ENCODE measurements at regions not wholly inside any gene's neighbourhood (a gene's known extent, or its start where the extent isn't known, plus 50 kb on each side); places are given as distances from the start of the nearest gene placed in this dataset.

GRCh38 chr2:217632043-217632442, 370.8 kb downstream of the TNS1 start:
- no peak for ATAC-seq
- Histone ChIP-seq H3K27ac (ENCODE audit: low read length) (no peak overlapping the region), H3K9me3 (ENCODE audit: control insufficient read depth, insufficient read depth, low read depth, low read length) (no peaks in the 10 kb centered on the region), H3K4me1 (ENCODE audit: control insufficient read depth, insufficient read depth, low read length) (no peaks in the 10 kb centered on the region), H3K36me3 (ENCODE audit: control insufficient read depth, insufficient read depth, low read length) (no peaks in the 10 kb centered on the region), H3K4me3 (ENCODE audit: low read depth in 2 of 2, low read length in 2 of 2) (no peak overlapping the region), H3K27me3 (ENCODE audit: control insufficient read depth, insufficient read depth, low read length) (peaks cover 3% of the 10 kb centered on the region; the same call in 1 of the 2 replicates)
- in situ Hi-C loops (cut with HindIII; ENCODE audit: low pct_unique_long_range_greater_than_20kb, low sequenced_read_pairs) (no loop called here), intact Hi-C loops (cut with micrococcal nuclease; ENCODE audit: unreplicated experiment) (no loop called here)
- DNase-seq (ENCODE audit: low read depth, low spot score): no peak
- TF ChIP-seq REST (IDR thresholded peaks at IDR 0.05; ENCODE audit: insufficient read depth in 1 of 2, low read depth in 2 of 2, low read length in 1 of 2) (no peak), SIN3A (IDR thresholded peaks at IDR 0.05; ENCODE audit: borderline replicate concordance, insufficient read depth, low read depth, low read length) (no peak), TCF7L2 (IDR thresholded peaks at IDR 0.05; ENCODE audit: low read depth, low read length) (no peak), POLR2AphosphoS5 (IDR thresholded peaks at IDR 0.05; ENCODE audit: low read depth, low read length) (no peak), CTCF (IDR thresholded peaks at IDR 0.05) (no peak)
- ChIA-PET POLR2A (no interaction called here), CTCF (no interaction called here)
- BruUV-seq (replicated peaks): no TSS peak

GRCh38 chr2:217631115-217631514, 371.7 kb downstream of the TNS1 start:
- POLR2A ChIA-PET: no interaction called here
- H3K27me3 ChIP-seq (ENCODE audit: control insufficient read depth, insufficient read depth, low read length): peaks cover 3% of the 10 kb centered on the region; the same call in 1 of the 2 replicates
- CTCF ChIA-PET: no interaction called here
- no peak for ATAC-seq
- TF ChIP-seq CTCF (IDR thresholded peaks at IDR 0.05): no peak
- no peak for TF ChIP-seq REST (IDR thresholded peaks at IDR 0.05; ENCODE audit: insufficient read depth in 1 of 2, low read depth in 2 of 2, low read length in 1 of 2)
- no peak for TF ChIP-seq SIN3A (IDR thresholded peaks at IDR 0.05; ENCODE audit: borderline replicate concordance, insufficient read depth, low read depth, low read length)
- no peak for TF ChIP-seq TCF7L2 (IDR thresholded peaks at IDR 0.05; ENCODE audit: low read depth, low read length)
- no peak for TF ChIP-seq POLR2AphosphoS5 (IDR thresholded peaks at IDR 0.05; ENCODE audit: low read depth, low read length)
- no peak overlapping the region for H3K27ac ChIP-seq (ENCODE audit: low read length)
- no peaks in the 10 kb centered on the region for H3K4me1 ChIP-seq (ENCODE audit: control insufficient read depth, insufficient read depth, low read length)
- H3K9me3 ChIP-seq (ENCODE audit: control insufficient read depth, insufficient read depth, low read depth, low read length): no peaks in the 10 kb centered on the region
- in situ Hi-C loops (cut with HindIII; ENCODE audit: low pct_unique_long_range_greater_than_20kb, low sequenced_read_pairs): no loop called here
- BruUV-seq (replicated peaks): no TSS peak
- intact Hi-C loops (cut with micrococcal nuclease; ENCODE audit: unreplicated experiment): no loop called here
- no peaks in the 10 kb centered on the region for H3K36me3 ChIP-seq (ENCODE audit: control insufficient read depth, insufficient read depth, low read length)
- H3K4me3 ChIP-seq (ENCODE audit: low read depth in 2 of 2, low read length in 2 of 2): no peak overlapping the region
- DNase-seq (ENCODE audit: low read depth, low spot score): no peak

Data from Panc1 (cell line).